ENCODE measurements at regions not wholly inside any gene's neighbourhood (a gene's known extent, or its start where the extent isn't known, plus 50 kb on each side); places are given as distances from the start of the nearest gene placed in this dataset.

DNA sequence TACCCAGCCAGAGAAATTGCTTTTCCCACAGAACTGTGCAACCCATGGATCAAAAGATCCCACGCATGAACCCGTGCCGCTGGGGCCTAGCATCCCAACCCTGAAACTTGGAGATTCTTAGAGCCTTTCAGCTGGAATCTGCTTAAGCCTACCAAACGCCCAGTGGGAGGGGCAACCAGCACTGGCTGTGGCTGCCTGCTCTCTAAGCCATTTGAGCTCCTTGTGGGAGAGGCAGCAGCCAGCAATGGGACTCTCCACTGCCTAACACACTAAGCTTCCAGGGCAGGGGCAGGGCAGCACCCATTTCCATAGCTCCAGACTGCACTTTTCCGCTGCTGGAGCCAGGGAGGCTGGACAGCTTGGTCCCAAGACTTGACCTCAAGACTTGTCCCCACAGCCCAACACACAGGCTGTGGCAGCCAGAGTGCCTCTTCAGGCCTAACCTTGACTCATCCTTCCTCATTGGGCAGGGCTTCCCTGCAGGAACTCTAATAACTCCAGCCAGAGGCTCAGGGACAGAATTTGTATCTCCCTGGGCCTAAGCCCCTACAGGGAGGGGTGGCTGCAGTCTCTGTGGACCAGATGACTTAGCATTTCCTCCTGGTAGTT lies 437.4 kb downstream of the MTRR start:
- no peaks in the 10 kb centered on the region for H3K36me3 Mint-ChIP-seq
- no peak overlapping the region for H3K4me3 Mint-ChIP-seq
- CTCF ChIA-PET, result interaction anchor here (0.9 kb wide), 1 partner anchor 8 kb away, joined by 3 read pairs; no protein-coding TSS in a partner anchor
- no peaks in the 10 kb centered on the region for H3K4me1 Mint-ChIP-seq
- ATAC-seq (no peak), DNase-seq (no peak)
- no peaks in the 10 kb centered on the region for H3K27me3 Mint-ChIP-seq
- peaks cover 18% of the 10 kb centered on the region for H3K9me3 Mint-ChIP-seq (ENCODE audit: low read depth)
- no peak overlapping the region for H3K27ac Mint-ChIP-seq

DNA sequence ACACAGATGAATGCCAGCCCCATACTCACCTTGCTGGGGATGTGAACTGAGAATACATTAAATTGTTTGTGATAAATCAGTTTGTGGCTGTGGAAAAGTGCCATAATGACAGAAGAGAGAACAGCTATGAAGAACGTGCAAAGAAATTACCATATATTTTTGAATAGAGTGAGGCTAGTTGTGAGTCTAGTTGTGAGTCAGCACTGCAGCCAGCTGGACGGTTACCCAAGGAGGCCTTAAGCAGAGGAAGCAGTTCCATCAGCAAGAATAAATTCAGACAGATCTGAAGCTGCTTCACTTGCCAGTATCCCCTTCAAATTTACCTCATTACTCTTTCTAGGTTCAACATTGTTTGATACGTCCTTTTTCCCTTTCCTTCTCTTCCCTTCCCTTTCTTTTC lies 446.0 kb downstream of the MTRR start:
- DNase-seq (no peak), ATAC-seq (no peak)
- H3K9me3 Mint-ChIP-seq (ENCODE audit: low read depth), result peaks cover 9% of the 10 kb centered on the region
- H3K4me3 Mint-ChIP-seq, result no peak overlapping the region
- CTCF ChIA-PET, result no interaction called here
- no peaks in the 10 kb centered on the region for H3K36me3 Mint-ChIP-seq
- no peak overlapping the region for H3K27ac Mint-ChIP-seq
- H3K4me1 Mint-ChIP-seq, result no peaks in the 10 kb centered on the region
- no peaks in the 10 kb centered on the region for H3K27me3 Mint-ChIP-seq

DNA sequence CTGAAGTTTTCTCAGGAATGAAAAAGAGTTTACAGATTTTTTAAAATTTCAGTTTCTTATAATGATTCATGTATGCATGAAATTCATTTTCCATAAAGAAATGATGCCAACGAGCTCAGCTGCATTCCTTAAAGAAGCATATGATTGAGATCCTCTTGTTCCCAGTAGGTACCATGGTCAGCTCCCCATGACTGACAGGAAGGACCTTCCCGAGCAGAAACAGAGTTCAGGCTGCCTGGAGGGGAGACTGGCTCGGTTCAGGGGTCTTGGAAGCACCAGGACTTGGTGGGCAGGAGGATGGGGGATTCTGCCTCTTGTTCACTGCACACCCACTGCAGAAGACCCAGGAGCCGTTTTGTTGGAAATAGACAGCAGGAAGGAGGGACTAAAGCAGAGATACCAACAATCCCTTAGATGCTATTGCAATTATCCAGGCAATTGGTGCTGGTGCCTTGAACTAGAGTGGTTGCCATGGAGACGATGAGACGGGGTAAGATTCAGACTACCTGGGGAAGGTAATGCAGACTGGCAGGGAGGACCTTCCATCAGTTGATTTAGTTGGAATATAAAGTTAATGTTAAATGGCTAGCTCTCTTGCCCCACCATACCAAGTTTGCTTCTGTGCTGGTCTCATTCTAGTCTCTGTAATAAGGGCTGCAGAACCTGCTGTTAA lies 447.8 kb downstream of the MTRR start:
- Mint-ChIP-seq H3K4me3 (no peak overlapping the region), H3K4me1 (no peaks in the 10 kb centered on the region), H3K27ac (no peak overlapping the region), H3K9me3 (ENCODE audit: low read depth) (peaks cover 7% of the 10 kb centered on the region), H3K36me3 (no peaks in the 10 kb centered on the region), H3K27me3 (no peaks in the 10 kb centered on the region)
- ATAC-seq, result no peak
- DNase-seq, result no peak
- CTCF ChIA-PET, result interaction anchor here (0.8 kb wide), 1 partner anchor 430 kb away, joined by 3 read pairs; no protein-coding TSS in a partner anchor

DNA sequence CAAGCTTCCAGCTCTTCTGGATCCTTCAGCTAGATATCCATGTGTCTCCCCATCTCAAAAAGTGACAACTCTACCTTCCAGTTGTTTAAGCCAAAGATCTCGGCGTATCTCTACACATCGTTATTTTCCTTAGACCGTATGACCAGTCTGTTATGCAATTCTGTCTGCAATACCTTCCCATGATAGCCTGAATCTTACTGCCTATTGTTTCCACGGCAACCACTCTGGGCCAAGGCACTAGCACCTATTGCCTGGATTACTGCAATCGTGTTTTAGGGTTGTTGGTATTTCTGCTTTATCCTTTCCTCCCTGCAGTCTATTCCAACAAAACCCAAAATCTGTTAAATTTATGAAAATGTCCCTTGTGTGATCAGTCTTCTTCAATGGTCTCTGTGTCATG lies 448.4 kb downstream of the MTRR start:
- ATAC-seq (no peak), DNase-seq (no peak)
- Mint-ChIP-seq H3K27ac (no peak overlapping the region), H3K4me3 (no peak overlapping the region), H3K4me1 (no peaks in the 10 kb centered on the region), H3K27me3 (no peaks in the 10 kb centered on the region), H3K36me3 (no peaks in the 10 kb centered on the region), H3K9me3 (ENCODE audit: low read depth) (peaks cover 7% of the 10 kb centered on the region)
- CTCF ChIA-PET, result no interaction called here

DNA sequence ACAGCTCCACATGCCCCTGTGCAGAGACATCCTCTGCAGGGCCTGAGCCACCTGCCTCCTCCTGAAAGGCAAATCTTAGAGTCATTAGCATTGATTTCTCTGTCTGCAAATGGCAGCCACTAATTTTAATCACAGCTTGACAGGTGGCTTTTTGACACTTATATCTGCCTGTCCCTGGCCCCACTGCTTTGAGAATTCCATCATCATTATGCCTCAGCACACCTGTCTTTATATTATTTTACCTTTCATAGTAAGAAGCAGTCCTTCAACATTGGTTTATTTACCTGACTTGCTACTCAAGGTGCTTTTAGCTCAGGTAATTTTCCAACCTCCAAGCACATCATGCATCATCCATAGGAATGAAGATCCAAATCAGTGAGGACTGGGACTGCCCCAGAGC lies 451.3 kb downstream of the MTRR start:
- CTCF ChIA-PET, result no interaction called here
- Mint-ChIP-seq H3K27me3 (no peaks in the 10 kb centered on the region), H3K4me1 (no peaks in the 10 kb centered on the region), H3K9me3 (ENCODE audit: low read depth) (peaks cover 4% of the 10 kb centered on the region), H3K27ac (no peak overlapping the region), H3K36me3 (no peaks in the 10 kb centered on the region), H3K4me3 (no peak overlapping the region)
- no peak for ATAC-seq
- no peak for DNase-seq

DNA sequence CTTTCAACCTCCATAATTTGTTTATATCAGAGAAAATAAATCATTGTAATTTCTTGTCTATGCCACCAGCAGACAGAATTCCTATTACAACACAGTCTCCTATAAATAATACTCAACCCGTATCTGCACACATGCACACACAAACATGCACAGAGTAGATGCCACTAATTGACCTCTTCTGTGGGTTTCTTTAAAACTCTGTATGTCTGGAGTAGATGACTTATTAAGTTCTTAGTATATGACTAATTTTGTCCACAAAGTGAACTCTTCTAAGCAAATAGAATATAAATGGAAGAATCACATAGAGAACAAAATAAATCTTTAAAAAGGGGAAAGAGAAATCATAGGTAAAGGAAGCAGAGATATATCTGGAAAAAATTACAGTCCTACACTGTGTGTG lies 452.3 kb downstream of the MTRR start:
- ATAC-seq (no peak), DNase-seq (no peak)
- no peaks in the 10 kb centered on the region for H3K27me3 Mint-ChIP-seq
- CTCF ChIA-PET, result no interaction called here
- H3K27ac Mint-ChIP-seq, result no peak overlapping the region
- no peaks in the 10 kb centered on the region for H3K36me3 Mint-ChIP-seq
- H3K4me1 Mint-ChIP-seq, result no peaks in the 10 kb centered on the region
- peaks cover 6% of the 10 kb centered on the region for H3K9me3 Mint-ChIP-seq (ENCODE audit: low read depth)
- H3K4me3 Mint-ChIP-seq, result no peak overlapping the region

DNA sequence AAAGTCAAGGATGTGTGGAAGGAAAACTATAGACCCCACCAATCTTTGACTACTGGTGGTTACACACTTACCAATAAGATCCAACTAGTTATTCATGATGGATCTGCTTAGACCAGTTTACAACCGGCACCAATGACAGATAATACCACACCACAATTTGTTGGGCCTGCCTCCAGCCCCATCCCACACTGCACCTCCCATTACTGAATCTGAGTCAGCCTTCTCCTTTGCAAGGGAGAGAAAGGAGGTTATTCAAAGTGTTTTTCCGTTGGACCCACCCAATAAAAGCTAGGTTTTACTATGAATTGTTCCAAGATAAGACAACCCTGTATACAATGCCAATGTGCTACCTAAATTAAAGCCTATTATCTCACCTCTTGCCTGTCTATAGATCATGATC lies 453.5 kb downstream of the MTRR start:
- CTCF ChIA-PET, result no interaction called here
- Mint-ChIP-seq H3K9me3 (ENCODE audit: low read depth) (peaks cover 4% of the 10 kb centered on the region), H3K4me1 (no peaks in the 10 kb centered on the region), H3K27ac (no peak overlapping the region), H3K36me3 (no peaks in the 10 kb centered on the region), H3K27me3 (no peaks in the 10 kb centered on the region), H3K4me3 (no peak overlapping the region)
- ATAC-seq, result no peak
- DNase-seq, result no peak

DNA sequence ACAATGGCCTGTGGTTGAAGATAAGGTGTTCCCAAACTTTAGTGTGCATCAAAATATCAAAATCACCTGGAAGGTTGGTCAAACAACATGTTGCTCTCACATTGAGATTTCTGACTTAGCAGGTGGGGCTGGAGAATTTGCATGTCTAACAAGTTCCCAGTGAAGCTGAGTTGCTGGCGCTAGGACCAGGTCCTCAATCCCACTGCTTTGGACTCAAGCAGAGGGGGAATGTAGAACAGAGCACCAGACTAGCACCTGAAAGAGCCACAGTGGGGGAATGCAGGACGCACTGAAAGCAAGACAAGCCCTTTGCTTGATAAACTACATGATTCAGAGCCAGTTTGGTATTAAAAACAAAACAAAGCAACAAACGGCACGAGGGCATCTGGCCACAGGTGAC lies 458.1 kb downstream of the MTRR start:
- H3K27me3 Mint-ChIP-seq, result no peaks in the 10 kb centered on the region
- no peaks in the 10 kb centered on the region for H3K36me3 Mint-ChIP-seq
- ATAC-seq (no peak), DNase-seq (no peak)
- H3K4me3 Mint-ChIP-seq, result no peak overlapping the region
- CTCF ChIA-PET, result no interaction called here
- no peak overlapping the region for H3K27ac Mint-ChIP-seq
- peaks cover 6% of the 10 kb centered on the region for H3K9me3 Mint-ChIP-seq (ENCODE audit: low read depth)
- no peaks in the 10 kb centered on the region for H3K4me1 Mint-ChIP-seq

DNA sequence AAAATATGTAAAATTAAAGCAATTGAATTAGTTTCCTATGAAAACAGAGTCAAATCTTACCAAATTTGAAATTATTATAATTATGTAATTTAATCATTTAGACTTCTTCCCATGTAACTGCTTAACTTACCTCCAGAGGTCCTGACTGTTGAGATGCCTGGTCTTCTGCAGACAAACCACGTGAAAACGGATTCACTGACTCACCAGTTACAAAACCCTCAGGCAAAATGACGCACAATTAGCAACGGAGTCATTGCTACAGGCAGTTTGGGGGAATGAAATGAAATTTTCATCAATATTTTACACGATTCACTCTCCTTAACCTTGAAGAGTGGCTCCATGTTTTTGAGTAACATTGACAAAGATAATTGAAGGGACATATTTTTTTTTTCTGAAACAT lies 460.8 kb downstream of the MTRR start:
- peaks cover 6% of the 10 kb centered on the region for H3K9me3 Mint-ChIP-seq (ENCODE audit: low read depth)
- no peak overlapping the region for H3K27ac Mint-ChIP-seq
- no peak for ATAC-seq
- no peaks in the 10 kb centered on the region for H3K27me3 Mint-ChIP-seq
- no peak for DNase-seq
- H3K36me3 Mint-ChIP-seq, result no peaks in the 10 kb centered on the region
- CTCF ChIA-PET, result no interaction called here
- no peak overlapping the region for H3K4me3 Mint-ChIP-seq
- H3K4me1 Mint-ChIP-seq, result no peaks in the 10 kb centered on the region

DNA sequence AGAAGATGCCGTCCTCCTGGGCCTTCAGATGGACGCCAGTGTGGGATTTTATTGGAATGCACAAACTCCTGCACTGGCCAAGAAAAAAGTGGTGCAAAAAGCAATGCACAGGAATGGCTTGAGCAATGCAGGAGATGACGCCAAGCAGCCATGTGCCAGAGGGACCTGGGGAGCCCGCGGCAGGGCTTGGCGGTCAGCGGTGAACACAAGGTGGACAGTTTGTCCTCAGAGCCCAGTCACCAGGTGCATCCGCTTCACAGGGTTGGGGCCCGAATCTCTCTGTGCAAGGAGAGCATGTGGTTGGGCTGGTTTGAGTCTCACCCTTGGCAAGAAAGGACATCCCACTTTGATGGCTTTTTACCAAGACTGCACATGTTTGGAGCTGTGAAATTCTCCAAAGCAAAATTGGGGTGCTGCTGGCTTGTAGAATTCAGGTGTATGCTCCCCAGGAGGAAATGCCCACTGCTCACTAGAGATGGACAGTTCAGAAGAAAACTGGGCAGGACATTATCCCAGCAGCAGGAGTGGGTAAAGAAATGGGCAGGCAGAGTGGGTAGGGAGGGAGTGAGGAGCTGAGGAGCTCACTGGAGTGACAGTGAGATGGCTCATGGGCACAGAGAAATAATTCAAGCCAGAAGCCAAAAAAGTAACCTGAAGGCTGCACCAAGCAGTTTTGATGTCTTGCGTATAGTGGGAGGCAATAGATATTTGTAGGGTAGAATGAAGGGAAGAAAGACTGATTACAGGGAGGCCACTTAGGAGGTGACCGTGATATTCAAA lies 463.9 kb downstream of the MTRR start:
- no peaks in the 10 kb centered on the region for H3K4me1 Mint-ChIP-seq
- H3K36me3 Mint-ChIP-seq, result no peaks in the 10 kb centered on the region
- no peaks in the 10 kb centered on the region for H3K27me3 Mint-ChIP-seq
- CTCF ChIA-PET, result no interaction called here
- H3K27ac Mint-ChIP-seq, result no peak overlapping the region
- no peak for ATAC-seq
- H3K4me3 Mint-ChIP-seq, result no peak overlapping the region
- no peak for DNase-seq
- peaks cover 6% of the 10 kb centered on the region for H3K9me3 Mint-ChIP-seq (ENCODE audit: low read depth)

DNA sequence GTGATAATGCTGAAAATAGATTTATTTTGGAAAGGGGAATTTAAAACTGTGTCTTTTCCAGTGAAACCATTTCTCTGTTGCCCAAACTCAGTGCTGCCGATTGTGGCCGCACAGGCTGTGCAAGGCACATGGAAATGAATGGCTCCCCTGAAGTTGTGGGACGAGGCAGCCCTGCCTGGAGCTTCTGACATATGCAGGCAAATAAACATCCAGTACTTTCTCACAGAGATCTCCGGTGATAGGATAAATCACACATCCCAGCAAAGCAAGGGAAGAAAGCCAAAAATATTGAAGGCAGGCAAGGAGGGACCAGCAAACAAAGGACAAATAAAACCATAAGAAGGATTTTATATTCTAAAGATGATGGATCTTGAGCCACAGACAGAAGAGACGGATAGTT lies 464.5 kb downstream of the MTRR start:
- CTCF ChIA-PET, result no interaction called here
- Mint-ChIP-seq H3K27me3 (no peaks in the 10 kb centered on the region), H3K4me3 (no peak overlapping the region), H3K27ac (no peak overlapping the region), H3K4me1 (no peaks in the 10 kb centered on the region), H3K36me3 (no peaks in the 10 kb centered on the region), H3K9me3 (ENCODE audit: low read depth) (peaks cover 4% of the 10 kb centered on the region)
- no peak for ATAC-seq
- no peak for DNase-seq

DNA sequence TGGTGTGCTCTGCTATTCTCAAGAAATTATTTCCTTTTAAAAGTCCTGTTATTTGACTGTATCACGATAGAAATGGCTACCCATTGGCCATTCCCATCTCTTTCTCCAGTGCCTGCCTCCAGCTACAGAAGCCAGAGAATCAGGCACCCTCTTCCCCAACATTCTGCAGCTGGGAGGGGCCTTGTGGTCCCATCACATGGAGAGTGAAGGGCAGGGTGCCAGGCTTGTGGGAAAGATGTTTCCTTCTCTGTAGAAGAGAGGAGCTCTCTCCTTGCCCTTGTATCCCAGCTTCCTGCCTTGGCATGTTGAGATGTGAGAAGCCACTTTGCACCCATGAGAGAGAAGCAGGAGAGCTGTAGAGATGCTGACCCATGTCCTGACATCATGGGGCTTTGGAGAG lies 465.0 kb downstream of the MTRR start:
- Mint-ChIP-seq H3K9me3 (ENCODE audit: low read depth) (peaks cover 4% of the 10 kb centered on the region), H3K4me1 (no peaks in the 10 kb centered on the region), H3K4me3 (no peak overlapping the region), H3K36me3 (no peaks in the 10 kb centered on the region), H3K27ac (no peak overlapping the region), H3K27me3 (no peaks in the 10 kb centered on the region)
- DNase-seq (no peak), ATAC-seq (no peak)
- CTCF ChIA-PET, result no interaction called here

DNA sequence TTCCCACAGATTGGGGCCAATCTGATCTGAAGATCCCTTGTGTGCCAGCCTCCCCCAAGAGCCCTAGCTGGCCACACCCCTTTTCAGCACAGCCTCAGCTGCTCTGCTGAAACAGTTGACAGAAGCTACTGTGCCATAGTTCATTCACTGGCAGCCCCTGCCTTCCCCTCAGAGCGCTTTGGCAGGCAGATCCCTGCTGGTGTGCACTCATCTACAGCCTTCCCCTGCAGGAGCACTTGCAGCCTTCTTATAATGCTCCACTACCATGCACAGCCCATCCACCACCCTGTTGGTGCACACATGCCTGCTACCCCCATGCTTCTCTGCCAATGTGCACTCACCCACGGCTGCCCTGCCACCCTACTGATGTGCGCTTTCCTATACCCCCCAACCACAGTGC lies 471.3 kb downstream of the MTRR start:
- no peak for DNase-seq
- no peak overlapping the region for H3K4me3 Mint-ChIP-seq
- ATAC-seq, result no peak
- CTCF ChIA-PET, result no interaction called here
- no peaks in the 10 kb centered on the region for H3K4me1 Mint-ChIP-seq
- H3K27ac Mint-ChIP-seq, result no peak overlapping the region
- H3K27me3 Mint-ChIP-seq, result no peaks in the 10 kb centered on the region
- H3K36me3 Mint-ChIP-seq, result no peaks in the 10 kb centered on the region
- peaks cover 5% of the 10 kb centered on the region for H3K9me3 Mint-ChIP-seq (ENCODE audit: low read depth)

DNA sequence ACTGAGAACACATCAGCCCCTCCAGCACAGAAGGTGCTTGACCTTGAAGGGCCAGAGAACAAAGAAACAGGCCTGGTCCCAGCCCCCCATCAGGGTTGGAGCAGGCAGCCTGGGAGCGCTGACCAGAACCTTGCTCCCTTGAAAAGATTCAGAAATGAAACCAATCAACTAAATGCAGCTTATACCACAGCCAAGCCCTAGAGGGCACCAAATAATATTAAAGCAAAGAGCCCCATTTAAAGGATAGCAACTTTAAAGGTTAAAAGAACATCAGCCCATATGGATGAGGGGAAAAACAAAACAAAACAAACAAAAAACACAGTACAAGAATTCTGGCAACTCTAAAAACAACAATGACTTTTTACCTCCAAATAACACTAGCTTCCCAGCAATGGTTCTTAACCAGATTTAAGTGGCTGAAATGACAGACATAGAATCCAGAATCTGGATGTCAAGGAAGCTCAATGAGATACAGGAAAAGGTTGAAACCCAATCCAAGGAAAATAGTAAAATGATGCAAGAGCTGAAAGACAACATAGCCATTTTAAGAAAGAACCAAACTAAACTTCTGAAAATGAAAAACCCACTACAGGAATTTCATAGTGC lies 471.9 kb downstream of the MTRR start:
- no peaks in the 10 kb centered on the region for H3K27me3 Mint-ChIP-seq
- CTCF ChIA-PET, result no interaction called here
- no peak overlapping the region for H3K4me3 Mint-ChIP-seq
- no peak overlapping the region for H3K27ac Mint-ChIP-seq
- ATAC-seq, result no peak
- no peaks in the 10 kb centered on the region for H3K36me3 Mint-ChIP-seq
- no peaks in the 10 kb centered on the region for H3K4me1 Mint-ChIP-seq
- no peak for DNase-seq
- peaks cover 7% of the 10 kb centered on the region for H3K9me3 Mint-ChIP-seq (ENCODE audit: low read depth)

Measured in activated CD8-positive, alpha-beta memory T cell treated with anti-CD3 and anti-CD28 coated beads, Interleukin-2, amount 10 ng/mL, durations not matched to agents 7 days and 5 days (primary cell).